Stimulated activated CD8-positive, alpha-beta memory T cell treated with anti-CD3 and anti-CD28 coated beads, Interleukin-2, amount 100 ng/mL, for 48 hours (primary cell): ENCODE measurements at regions not wholly inside any gene's neighbourhood (a gene's known extent, or its start where the extent isn't known, plus 50 kb on each side); places are given as distances from the start of the nearest gene placed in this dataset.

Source experiments
- DNase-seq, 2 donors: peaks; one replicate each; pipeline ENCODE4 v3.0.0-alpha.2; 2020; ENCODE audit warnings: low read depth in 2 of 2

DNA sequence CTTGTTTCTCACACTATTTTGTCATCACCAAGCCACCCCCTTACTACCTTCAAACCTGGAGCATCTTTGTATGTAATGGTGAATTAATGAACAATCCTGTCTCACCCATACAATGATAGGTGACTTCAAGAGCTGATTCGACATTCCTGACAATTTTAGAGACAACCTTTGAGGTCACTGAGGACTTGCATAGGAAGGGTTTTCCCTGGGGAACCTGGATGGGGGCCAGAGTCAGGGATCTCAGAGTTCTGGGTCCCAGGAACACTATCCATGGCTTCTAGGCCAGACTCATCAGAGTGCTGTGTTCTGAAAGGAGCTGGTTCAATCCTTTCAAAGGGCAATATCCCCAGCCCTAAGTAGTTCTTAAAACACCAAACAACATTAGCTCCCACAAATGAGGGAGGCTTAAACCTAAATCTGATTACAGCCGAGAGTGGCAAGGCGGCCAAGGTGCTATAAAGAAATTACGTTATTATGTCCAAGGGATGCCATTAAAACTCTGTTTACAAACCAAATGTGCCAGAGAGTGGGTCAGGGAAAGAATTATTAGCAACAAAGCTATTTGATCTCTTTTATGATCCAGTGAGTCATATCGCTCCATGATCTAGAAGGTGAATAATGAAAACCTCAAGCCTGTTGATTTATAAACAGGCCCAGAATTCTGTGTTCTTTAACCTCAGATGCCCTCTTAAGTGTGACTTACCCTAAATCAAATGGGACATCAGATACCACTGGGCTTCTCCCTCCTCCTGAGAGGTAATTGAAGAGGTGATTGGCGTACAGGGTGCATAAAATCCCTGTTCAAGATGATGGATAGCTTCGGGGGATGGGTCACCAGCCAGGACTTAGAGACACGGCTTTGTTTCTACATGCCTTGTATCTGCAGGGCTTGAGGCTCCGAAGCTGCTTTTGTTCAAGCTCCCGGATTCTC is 230.2 kb upstream of the TBX3 start:
- DNase-seq, result no peak

DNA sequence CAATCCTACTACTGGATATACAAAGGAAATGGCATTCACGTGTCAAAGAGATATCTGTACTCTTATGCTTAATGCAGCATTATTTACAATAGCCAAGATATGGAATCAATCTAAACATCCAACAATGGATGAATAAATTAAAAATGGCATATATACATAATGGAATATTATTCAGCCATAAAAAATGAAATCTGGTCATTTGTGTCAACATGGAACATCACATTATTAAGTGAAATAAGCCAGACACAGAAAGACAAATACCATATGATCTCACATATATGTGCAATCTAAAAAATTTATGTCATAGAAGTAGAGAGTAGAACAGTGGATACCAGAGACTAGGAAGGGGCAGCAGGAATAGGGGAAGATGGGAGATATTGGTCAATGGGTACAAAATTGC is 228.8 kb upstream of the TBX3 start:
- no peak for DNase-seq

DNA sequence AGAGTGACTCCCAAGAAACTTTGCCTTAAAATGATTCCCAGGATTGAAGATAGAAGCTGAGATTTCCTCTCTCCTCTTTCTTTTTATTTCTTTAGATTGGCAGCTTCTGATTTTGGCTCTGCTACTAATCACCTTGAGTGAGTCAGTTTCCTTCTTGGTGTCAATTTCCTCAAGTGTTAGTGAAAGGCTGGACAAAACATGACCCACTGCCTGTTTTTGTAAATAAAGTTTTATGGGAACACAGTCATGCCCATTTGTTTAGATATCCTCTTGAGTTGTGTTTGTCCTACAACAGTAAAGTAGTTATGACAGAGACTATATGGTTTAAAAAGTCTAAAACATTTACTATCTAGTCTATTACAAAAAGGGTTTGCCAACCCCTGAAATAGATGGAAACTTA is 227.2 kb upstream of the TBX3 start:
- DNase-seq, result no peak

DNA sequence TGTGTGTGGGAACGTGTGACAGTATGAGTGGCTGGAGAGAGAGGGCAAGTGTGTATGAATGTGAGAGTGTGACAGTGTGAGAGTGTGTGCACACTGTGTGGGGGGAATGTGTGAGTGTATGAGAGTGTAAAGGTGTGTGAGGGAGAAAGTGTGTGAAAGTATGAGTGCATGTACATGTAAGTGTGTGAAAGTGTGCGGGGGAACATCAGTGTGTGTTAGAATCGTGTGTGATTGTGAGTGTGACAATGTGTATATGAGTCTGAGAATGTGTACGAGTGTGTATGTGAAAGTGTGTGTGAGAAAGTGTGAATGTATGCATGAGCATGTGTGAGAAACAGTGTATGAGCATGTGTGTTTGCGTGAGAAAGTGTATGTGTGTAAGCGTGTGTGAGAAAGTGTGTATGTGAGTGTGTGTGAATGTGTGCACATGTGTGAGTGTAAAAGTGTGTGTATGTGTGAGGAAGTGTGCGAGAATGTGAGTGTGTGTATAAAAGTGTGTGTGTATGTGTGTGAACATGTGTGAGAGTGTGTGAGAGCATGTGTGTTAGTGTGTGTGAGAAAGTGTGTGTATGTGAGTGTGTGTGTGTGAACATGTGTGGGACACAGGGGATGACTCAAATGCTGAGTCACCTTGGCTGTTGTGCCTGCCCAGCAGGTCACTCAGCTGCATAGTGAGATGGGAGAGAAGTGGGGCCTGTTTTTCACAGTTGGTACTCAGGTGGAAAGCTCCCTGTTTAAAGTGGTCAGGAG is 220.5 kb upstream of the TBX3 start:
- no peak for DNase-seq

DNA sequence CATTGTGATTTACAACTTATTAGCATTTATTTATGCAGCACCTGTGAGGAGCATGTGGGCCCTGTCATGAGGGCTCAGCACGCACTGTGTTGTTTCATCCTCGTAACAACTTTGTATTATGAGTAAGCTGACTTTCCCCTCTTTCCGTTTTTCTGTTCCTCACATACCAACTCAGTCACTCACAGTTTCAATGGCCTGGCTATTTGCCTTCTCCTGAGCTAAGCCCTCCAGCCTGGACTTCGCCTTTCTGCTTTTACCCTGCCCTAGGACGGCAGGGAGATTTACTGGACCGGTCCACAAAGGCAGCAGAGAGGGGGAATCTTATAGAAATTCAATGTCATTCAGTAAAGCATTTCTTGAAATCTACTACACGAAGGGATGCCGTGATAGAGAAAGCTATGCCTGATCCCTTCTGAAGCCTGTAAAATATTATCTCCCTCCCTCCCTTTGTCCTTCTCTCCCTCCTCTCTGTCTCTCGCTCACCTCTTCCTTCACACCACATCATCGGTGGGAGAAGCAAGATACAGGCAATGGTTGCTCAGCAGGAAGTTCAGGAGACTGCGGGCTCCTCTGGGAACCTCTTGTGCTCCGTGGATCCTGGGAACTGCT is 219.2 kb upstream of the TBX3 start:
- DNase-seq, result no peak

DNA sequence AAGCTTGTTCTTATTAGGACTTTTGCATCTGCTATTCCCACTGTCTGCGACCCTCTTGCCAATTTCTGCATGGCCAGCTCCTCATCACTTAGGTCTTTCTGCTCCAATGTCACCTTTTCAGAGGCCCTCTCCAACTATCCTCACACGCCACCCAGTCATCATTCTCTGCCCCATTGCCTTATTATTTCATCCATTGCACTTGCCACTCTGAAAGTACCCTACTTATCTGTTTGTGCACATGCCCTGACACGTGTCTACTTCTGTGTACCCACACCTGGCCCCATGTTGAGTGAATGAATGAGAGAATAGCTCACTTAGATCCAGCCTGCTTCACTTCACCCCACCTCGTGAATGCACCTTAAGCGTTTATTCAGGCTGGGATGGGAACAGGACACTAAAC is 218.7 kb upstream of the TBX3 start:
- no peak for DNase-seq

DNA sequence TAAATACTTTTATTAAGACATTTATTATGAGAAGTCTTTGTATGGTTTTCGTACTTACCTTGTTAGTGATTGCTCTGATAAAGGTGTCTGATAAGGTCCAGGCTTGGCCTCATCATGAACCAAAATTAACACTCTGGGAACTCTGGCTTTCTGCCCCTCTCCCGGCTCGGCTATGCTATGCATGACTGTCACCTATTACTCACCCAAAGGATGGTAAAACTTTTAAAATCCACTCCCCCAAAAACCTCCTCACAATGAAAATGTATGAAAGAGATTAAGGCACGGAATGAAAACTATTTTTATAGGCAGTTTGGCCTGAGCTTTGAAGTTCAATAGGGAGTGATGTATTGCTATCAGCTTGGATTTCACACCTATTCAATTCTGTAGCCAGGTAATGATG is 217.3 kb upstream of the TBX3 start:
- DNase-seq, result no peak

DNA sequence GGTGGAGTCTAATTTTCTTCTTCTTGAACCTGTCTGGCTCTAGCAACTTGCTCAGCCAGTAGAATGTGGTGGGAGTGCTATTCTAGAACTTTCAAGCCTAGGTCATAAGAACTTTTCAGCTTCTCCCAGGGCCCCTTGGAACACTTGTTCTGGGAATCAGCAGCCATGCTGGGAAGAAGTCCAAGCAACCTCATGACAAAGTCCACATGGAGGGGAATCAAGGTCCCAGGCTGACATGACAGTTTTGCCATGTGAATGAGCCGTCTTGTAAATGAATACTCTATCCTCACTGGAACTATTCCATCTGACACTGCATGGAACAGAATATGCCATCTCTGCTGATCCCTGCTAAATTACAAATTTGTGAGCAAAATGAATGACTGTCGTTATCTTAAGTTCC is 214.2 kb upstream of the TBX3 start:
- no peak for DNase-seq

DNA sequence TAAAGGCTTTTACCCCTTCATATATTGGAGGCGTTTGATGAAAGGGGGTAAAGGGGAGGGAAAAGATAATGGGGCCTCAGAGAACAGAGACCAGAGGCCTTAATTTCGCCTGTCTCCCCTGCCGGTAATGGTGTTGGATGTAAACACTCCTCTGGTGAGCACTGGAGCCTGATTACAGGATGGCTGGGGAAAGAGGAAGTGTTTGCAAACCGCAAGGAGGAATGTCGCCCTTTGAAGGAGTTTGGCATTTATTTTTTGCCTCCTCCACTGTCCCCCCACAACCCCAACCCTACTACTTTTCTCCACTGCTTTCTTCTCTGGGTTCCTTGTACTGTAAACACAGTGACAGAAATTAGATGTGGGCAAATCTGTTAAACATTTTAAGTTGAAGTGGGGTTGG is 211.9 kb upstream of the TBX3 start:
- no peak for DNase-seq

DNA sequence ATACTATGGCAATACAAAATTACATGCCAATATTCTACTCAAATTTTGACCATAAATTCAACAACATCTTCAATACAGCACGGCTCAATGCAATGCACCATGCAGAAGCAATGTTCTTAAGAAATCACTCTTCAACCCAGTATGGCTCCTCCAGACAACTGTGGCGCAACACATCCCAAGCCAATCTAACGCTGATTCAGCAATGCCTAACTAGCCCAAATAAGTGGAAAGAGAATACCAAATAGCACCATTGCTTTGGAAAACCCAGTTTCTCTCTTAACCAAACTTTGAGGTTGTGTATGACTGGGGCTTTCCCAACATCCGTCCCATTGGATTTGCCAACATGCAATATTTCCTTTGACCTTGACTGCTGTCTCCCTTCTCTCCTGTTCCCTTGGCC is 211.1 kb upstream of the TBX3 start:
- DNase-seq, result no peak

DNA sequence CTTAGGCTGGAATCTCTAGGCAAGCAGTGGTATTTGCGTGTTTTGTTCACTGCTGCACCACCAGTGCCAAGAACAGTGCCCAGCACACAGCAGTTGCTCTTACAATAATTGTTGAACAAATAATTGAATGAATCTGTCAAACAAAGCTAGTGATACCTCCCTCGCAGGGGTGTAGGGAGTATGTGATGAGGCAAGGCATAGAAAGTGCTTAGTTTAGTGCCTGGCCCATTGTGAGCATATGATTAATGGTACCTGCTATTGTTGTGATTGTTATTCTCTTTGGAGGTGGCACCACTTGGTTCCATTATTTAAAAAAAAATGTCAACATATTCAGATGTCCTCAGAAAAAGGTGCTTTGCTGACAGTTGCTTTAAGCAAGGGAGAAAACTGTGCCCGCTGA is 210.1 kb upstream of the TBX3 start:
- DNase-seq, result no peak

DNA sequence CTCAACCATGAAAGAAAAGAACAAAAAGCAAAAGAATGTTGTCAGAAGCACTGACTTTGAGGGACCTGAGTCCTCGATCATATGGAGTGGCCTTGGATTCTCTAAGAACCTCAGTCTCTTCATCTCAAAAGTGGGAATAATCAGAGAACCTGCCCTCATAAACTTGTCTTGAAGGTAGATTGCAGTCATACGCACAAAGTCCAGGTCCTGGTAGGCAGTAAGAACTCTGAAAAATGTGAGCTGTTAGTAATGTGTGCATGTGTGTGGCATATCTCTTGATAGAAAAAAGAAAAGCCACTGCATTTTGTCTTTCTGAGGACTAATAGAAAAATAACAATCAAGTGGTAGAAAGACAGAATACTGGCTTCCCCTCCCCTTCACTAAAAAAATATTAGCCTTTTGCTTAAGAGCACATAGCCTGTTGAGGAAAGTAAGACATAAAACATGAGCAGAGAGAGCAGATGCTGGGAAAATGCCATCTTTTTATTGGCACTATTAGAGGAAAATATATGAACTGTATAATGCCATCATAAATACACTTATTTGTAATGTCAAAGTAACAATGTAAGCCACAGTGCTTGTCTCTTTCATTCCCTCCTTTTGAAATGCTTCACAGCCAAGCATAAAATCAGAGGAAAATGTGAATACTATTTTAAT is 205.1 kb upstream of the TBX3 start:
- DNase-seq, result no peak

DNA sequence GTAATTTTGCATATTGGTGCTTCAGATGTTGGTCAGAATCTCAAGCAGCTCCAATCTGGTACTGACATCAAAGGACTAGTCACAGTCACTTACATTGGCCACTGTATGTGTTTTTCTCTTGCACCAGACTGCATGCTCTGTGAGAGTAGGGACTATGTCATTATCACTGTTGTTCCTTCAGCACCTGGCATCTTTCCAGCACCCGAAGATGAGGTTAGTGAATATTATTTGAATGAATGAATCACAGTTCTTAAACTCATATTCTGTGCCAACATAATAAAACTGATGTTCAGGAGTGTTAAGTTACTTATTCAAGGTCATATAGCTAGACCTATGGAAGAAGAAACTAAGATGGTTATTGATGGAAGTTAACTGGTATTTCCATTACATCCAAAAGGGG is 204.5 kb upstream of the TBX3 start:
- no peak for DNase-seq

DNA sequence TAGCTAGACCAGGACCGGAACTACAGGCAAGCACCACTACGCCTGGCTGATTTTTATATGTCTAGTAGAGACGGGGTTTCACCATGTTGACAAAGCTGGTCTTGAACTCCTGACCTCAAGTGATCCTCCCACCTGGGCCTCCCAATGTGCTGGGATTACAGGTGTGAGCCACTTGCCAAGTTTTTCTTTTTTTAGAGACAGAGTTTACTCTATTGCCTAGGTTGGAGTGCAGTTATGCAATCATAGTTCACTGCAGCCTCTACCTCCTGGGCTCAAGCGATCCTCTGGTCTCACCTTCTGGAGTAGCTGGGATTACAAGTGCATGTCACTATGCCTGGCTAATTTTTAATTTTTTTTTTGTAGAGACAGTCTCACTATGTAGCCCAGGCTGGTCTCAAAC is 201.5 kb upstream of the TBX3 start:
- no peak for DNase-seq

DNA sequence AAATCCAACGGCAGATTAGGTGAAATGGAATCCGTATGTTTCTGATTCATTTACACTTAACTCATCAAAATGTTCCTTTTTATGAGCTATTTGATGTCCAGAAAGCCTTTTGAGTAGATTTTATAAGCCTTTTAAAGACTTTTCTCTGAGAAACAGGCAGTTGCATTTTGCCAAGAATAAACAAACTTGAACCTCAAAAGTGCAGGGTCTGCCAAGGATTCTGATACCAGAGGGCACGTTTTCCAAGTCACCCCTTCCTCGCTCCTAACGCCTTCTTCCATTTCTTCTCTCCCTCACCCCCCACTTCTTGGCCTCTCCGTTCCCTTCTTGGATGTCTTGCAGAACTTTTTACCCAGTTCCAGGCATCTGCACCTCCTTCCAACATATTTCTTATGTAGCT is 200.6 kb upstream of the TBX3 start:
- no peak for DNase-seq

DNA sequence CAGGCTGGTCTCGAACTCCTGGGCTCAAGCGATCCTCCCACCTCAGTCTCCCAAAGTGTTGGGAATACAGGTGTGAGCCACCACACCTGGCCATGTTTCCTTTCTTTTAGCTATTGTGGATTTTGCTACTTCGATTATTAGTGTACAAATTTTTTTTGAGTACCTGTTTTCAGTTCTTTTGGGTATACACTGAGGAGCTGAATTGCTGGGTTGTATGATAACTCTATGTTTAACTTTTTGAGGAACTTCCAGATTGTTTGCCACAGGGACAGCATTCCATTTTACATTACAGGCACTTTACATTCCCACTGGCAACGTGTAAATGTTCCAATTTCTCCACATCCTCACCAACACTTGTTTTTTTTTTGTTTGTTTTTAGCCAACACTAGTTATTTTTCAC is 198.1 kb upstream of the TBX3 start:
- no peak for DNase-seq

DNA sequence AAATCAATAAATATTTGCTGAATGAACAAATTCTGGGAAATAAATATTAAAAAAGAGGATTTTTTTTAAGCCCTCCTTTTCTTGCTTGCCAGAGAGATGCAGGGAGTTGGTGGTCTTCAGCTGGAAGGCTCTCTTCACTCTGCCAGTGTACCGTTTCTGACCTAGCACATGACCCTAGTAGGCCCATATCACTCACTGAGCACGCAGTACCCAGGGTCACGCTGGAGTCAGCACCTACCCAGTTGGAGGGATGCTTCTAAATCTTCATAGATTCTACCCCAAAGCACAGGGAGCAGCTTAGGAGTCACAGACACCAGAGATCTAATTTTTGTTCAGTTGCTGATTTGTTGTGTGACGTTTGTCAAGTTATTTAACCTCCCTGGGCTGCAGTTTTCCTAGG is 195.4 kb upstream of the TBX3 start:
- no peak for DNase-seq

DNA sequence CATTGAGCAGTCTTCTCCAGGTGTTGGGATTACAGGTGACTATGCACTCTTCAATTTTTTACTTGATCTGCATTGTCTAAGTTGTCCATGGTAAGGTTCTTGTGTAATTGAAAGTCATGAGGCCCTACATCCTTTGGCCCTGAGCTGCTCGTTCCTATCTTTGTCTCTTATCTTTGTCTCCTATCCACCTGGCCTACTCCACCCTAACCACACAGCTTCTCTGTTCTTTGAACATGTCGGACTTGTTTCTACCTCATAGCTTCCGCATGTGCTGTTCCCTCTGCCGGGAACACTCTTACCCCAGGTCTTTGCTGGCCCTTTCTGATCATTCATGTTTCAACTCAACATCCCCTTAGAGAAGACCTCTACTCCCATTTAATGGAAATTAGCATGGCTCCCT is 194.8 kb upstream of the TBX3 start:
- DNase-seq, result no peak

DNA sequence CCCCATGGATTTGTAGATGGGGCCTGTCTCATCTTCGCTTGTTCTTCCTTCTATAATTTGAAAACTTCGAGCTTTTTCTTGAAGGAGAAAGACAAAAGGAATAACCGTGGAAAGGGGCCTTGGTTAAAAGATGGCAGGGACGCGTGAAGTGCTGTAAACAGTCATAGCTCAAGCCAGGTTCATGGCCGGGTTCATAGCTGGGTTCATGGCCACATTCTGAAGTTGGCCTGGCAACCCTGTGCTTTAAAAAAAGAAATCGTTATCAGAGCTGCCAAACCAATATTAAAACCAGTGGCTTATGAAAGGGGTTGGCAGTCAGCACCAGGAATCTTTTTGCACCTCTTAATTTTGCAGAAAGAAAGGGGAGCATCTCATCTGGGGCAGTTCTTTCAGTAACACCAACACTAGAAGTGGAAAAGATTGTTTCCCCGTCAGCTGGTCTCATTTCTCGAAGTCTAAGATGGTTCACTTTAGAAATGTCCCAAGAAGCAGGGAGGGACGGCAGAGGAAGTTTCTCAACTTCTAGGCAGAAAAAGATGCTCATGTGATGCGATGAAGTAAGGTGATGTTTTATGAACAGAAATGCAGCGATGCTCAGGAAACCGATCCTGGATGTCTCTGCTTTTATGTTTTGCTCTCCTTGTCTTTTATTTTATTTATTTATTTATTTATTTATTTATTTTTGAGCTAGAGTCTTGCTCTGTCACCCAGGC is 193.1 kb upstream of the TBX3 start:
- no peak for DNase-seq

DNA sequence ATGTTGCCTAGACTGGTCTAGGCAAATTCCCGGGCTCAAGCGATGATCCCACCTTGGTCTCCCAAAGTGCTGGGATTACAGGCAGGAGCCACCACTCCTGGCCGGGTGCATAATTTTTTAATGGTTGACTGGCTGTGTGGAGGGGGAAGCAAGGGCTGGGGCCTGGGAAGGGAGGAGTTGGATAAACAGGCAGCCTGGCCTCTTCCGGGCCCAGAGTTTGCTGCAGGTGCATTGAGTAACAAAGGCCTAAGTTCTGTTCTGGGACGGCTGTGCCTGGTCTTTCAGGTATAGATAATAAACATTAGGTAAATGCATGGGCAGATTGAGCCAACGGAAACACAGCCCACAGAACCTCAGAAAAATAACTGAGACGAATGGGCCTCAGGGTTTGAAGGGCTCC is 191.3 kb upstream of the TBX3 start:
- DNase-seq, result no peak

DNA sequence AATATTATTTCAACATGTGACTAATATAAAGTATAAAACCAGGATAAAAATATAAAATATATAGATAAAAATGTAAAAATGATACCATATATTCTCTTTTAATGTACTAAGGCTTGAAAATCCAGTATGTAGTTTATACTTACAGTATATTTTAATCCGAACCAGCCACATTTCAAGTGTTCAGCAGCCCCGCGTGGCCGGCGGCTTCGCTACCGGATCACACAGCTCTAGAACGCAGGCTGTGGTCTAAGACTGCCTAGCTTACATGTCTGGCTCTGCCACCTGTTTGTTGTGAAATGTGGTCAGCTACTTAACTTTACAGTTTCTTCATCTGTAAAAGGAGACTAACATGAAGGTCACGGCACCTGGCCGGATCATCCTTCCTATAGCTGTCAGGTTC is 189.7 kb upstream of the TBX3 start:
- no peak for DNase-seq
